D721Med (cell line): ENCODE measurements at regions not wholly inside any gene's neighbourhood (a gene's known extent, or its start where the extent isn't known, plus 50 kb on each side); places are given as distances from the start of the nearest gene placed in this dataset.

Experiments used
- DNase-seq: peaks from one replicate; pipeline ENCODE4 v3.0.0; 2011; ENCODE audit warnings: low spot score; ENCODE audit not compliant: insufficient read length
- FAIRE-seq: peaks from 2 replicates; lab custom pipeline; 2011; peaks lifted over from hg19 to GRCh38; lab: Jason Lieb, UNC
- CTCF ChIP-seq: IDR thresholded peaks from 2 replicates; pipeline ENCODE4 v1.5.1; 2012; ENCODE audit warnings: mild to moderate bottlenecking, control low read depth; ENCODE audit not compliant: insufficient read depth; ENCODE audit errors: missing control alignments

- TF ChIP-seq CTCF, result no peak
- no peak for FAIRE-seq
- DNase-seq, result no peak
These were observed 237.6 kb upstream of the HAND2 start for GRCh38 chr4:173767650-173768049.

- no peak for FAIRE-seq
- no peak for DNase-seq
- no peak for TF ChIP-seq CTCF
These were observed 236.2 kb upstream of the HAND2 start for GRCh38 chr4:173766171-173766600.

GRCh38 chr4:173765751-173766150 lies 235.7 kb upstream of the HAND2 start:
- TF ChIP-seq CTCF, result no peak

GRCh38 chr4:173763389-173763788 lies 233.4 kb upstream of the HAND2 start:
- TF ChIP-seq CTCF, result no peak
- no peak for FAIRE-seq
- DNase-seq, result no peak

More at GRCh38 chr4:173765751-173766150, 235.7 kb upstream of the HAND2 start:
- FAIRE-seq (no peak), DNase-seq (no peak)

- no peak for DNase-seq
- FAIRE-seq, result no peak
- no peak for TF ChIP-seq CTCF
These were observed 231.9 kb upstream of the HAND2 start for GRCh38 chr4:173761938-173762337.

GRCh38 chr4:173761236-173761635 lies 231.2 kb upstream of the HAND2 start:
- DNase-seq (no peak), FAIRE-seq (no peak)
- no peak for TF ChIP-seq CTCF

GRCh38 chr4:173758132-173758531 lies 228.1 kb upstream of the HAND2 start:
- FAIRE-seq, result no peak
- TF ChIP-seq CTCF, result no peak

More at GRCh38 chr4:173758132-173758531, 228.1 kb upstream of the HAND2 start:
- no peak for DNase-seq
